ENCODE measurements at regions not wholly inside any gene's neighbourhood (a gene's known extent, or its start where the extent isn't known, plus 50 kb on each side); places are given as distances from the start of the nearest gene placed in this dataset.

DNA sequence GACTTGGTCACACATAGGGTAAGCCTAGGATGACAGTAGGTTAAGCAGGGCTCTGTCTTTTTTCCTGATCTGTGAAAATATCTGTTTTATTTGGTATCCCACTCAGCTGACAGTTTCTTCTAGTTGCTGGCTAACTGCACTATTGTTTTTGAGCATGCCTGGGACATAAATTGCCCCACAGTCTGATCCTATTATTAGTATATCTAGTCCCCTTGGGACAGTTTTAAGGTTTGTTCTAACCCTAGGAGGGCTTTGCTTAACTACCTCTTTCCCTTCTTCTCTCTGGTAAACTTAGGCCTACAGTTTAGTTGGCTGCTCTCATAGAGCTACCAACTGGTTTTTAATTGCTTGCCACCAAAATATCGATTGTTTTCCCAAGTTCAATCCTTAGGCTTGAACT is 446.6 kb downstream of the ARHGEF28 start:
- no peak overlapping the region for H3K4me3 ChIP-seq
- no peaks in the 10 kb centered on the region for H3K27me3 ChIP-seq (ENCODE audit: insufficient read depth)
- H4K20me1 ChIP-seq (replicated peaks; ENCODE audit: insufficient read depth), result no peaks in the 10 kb centered on the region
- Mint-ChIP-seq H3K27me3 (ENCODE audit: insufficient read depth, low read depth, poor library complexity) (no peaks in the 10 kb centered on the region), H3K4me3 (no peak overlapping the region), H3K4me1 (peaks cover 18% of the 10 kb centered on the region; the same call in 2 of the 3 replicates), H3K9me3 (no peaks in the 10 kb centered on the region), H3K27ac (no peak overlapping the region), H3K36me3 (ENCODE audit: low read depth) (no peaks in the 10 kb centered on the region)
- 0 out of 2 replicates have a peak, but pooled peaks cover 4% of the 10 kb centered on the region for H3K9me2 ChIP-seq (ENCODE audit: insufficient read depth)
- H3K79me2 ChIP-seq (replicated peaks; ENCODE audit: insufficient read depth), result no peaks in the 10 kb centered on the region
- H3K27ac ChIP-seq (ENCODE audit: low read depth), result no peak overlapping the region
- H3K4me2 ChIP-seq, result no peak overlapping the region
- TF ChIP-seq, protein P1, sequence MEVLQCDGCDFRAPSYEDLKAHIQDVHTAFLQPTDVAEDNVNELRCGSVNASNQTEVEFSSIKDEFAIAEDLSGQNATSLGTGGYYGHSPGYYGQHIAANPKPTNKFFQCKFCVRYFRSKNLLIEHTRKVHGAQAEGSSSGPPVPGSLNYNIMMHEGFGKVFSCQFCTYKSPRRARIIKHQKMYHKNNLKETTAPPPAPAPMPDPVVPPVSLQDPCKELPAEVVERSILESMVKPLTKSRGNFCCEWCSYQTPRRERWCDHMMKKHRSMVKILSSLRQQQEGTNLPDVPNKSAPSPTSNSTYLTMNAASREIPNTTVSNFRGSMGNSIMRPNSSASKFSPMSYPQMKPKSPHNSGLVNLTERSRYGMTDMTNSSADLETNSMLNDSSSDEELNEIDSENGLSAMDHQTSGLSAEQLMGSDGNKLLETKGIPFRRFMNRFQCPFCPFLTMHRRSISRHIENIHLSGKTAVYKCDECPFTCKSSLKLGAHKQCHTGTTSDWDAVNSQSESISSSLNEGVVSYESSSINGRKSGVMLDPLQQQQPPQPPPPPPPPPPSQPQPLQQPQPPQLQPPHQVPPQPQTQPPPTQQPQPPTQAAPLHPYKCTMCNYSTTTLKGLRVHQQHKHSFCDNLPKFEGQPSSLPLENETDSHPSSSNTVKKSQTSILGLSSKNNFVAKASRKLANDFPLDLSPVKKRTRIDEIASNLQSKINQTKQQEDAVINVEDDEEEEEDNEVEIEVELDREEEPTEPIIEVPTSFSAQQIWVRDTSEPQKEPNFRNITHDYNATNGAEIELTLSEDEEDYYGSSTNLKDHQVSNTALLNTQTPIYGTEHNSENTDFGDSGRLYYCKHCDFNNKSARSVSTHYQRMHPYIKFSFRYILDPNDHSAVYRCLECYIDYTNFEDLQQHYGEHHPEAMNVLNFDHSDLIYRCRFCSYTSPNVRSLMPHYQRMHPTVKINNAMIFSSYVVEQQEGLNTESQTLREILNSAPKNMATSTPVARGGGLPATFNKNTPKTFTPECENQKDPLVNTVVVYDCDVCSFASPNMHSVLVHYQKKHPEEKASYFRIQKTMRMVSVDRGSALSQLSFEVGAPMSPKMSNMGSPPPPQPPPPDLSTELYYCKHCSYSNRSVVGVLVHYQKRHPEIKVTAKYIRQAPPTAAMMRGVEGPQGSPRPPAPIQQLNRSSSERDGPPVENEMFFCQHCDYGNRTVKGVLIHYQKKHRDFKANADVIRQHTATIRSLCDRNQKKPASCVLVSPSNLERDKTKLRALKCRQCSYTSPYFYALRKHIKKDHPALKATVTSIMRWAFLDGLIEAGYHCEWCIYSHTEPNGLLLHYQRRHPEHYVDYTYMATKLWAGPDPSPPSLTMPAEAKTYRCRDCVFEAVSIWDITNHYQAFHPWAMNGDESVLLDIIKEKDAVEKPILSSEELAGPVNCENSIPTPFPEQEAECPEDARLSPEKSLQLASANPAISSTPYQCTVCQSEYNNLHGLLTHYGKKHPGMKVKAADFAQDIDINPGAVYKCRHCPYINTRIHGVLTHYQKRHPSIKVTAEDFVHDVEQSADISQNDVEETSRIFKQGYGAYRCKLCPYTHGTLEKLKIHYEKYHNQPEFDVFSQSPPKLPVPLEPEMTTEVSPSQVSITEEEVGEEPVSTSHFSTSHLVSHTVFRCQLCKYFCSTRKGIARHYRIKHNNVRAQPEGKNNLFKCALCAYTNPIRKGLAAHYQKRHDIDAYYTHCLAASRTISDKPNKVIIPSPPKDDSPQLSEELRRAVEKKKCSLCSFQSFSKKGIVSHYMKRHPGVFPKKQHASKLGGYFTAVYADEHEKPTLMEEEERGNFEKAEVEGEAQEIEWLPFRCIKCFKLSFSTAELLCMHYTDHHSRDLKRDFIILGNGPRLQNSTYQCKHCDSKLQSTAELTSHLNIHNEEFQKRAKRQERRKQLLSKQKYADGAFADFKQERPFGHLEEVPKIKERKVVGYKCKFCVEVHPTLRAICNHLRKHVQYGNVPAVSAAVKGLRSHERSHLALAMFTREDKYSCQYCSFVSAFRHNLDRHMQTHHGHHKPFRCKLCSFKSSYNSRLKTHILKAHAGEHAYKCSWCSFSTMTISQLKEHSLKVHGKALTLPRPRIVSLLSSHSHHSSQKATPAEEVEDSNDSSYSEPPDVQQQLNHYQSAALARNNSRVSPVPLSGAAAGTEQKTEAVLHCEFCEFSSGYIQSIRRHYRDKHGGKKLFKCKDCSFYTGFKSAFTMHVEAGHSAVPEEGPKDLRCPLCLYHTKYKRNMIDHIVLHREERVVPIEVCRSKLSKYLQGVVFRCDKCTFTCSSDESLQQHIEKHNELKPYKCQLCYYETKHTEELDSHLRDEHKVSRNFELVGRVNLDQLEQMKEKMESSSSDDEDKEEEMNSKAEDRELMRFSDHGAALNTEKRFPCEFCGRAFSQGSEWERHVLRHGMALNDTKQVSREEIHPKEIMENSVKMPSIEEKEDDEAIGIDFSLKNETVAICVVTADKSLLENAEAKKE (CRISPR knock-in tag; IDR thresholded peaks at IDR 0.05), result no peak
- TF ChIP-seq POLR2AphosphoS5 (IDR thresholded peaks at IDR 0.05; ENCODE audit: low read depth) (no peak), STAT1 (IDR thresholded peaks at IDR 0.05; ENCODE audit: unreplicated experiment) (no peak), ZNF114 (CRISPR knock-in tag; IDR thresholded peaks at IDR 0.05) (no peak)
- ATAC-seq (no peak), DNase-seq (ENCODE audit: low spot score) (no peak)
- no peaks in the 10 kb centered on the region for H3K36me3 ChIP-seq (ENCODE audit: insufficient read depth)
- H2AFZ ChIP-seq, result peak overlapping the region; percentile 59; the same call in 1 of the 2 replicates
- no peaks in the 10 kb centered on the region for H3F3A ChIP-seq (replicated peaks; ENCODE audit: low read depth)
- H3K4me1 ChIP-seq (ENCODE audit: insufficient read depth), result no peaks in the 10 kb centered on the region

DNA sequence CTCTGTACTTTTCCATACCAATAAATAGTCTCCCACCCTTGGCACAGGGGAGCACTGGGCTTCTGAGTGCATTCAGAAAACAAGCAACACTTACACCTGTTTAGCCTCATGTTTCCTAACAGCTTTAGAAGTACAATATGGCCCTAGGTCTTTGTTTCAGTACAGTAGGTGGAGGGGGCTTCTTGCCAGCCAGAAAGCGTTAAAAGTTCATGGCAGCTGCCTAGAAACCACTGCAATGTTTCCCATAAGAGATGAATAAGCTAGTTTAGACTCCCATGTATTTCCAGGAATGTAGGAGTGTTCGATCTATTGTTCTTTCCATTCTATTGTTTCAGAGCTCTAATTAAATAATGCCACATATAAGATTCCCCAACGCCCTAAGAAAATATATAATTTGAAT is 444.8 kb downstream of the ARHGEF28 start:
- no peaks in the 10 kb centered on the region for H3K36me3 Mint-ChIP-seq (ENCODE audit: low read depth)
- H2AFZ ChIP-seq, result no peak overlapping the region
- no peaks in the 10 kb centered on the region for H3K27me3 Mint-ChIP-seq (ENCODE audit: insufficient read depth, low read depth, poor library complexity)
- no peak overlapping the region for H3K27ac ChIP-seq (ENCODE audit: low read depth)
- no peak for TF ChIP-seq NANOG (IDR thresholded peaks at IDR 0.05; ENCODE audit: borderline replicate concordance)
- no peak for TF ChIP-seq REST (IDR thresholded peaks at IDR 0.05; ENCODE audit: unreplicated experiment)
- TF ChIP-seq JUNB (IDR thresholded peaks at IDR 0.05; ENCODE audit: unreplicated experiment), result no peak
- TF ChIP-seq EZH2phosphoT487 (IDR thresholded peaks at IDR 0.05; ENCODE audit: unreplicated experiment), result no peak
- no peaks in the 10 kb centered on the region for H3K36me3 ChIP-seq (ENCODE audit: insufficient read depth)
- H3K9me2 ChIP-seq (ENCODE audit: insufficient read depth), result no peaks in the 10 kb centered on the region
- no peaks in the 10 kb centered on the region for H4K20me1 ChIP-seq (replicated peaks; ENCODE audit: insufficient read depth)
- no peak overlapping the region for H3K4me3 ChIP-seq
- H3K27ac Mint-ChIP-seq, result no peak overlapping the region
- H3K4me1 ChIP-seq (ENCODE audit: insufficient read depth), result no peaks in the 10 kb centered on the region
- no peak for ATAC-seq
- DNase-seq (ENCODE audit: low spot score), result no peak
- H3K4me3 Mint-ChIP-seq, result no peak overlapping the region
- no peak overlapping the region for H3K4me2 ChIP-seq
- peaks cover 11% of the 10 kb centered on the region; the same call in 2 of the 3 replicates for H3K4me1 Mint-ChIP-seq
- H3K9me3 Mint-ChIP-seq, result no peaks in the 10 kb centered on the region
- H3F3A ChIP-seq (replicated peaks; ENCODE audit: low read depth), result no peaks in the 10 kb centered on the region
- no peaks in the 10 kb centered on the region for H3K27me3 ChIP-seq (ENCODE audit: insufficient read depth)
- no peaks in the 10 kb centered on the region for H3K79me2 ChIP-seq (replicated peaks; ENCODE audit: insufficient read depth)

All from GM23338 (cell line).